LoVo (cell line): ENCODE measurements at regions not wholly inside any gene's neighbourhood (a gene's known extent, or its start where the extent isn't known, plus 50 kb on each side); places are given as distances from the start of the nearest gene placed in this dataset.
A peak's percentile ranks its signal among the peaks of the same experiment; 100 is the strongest.
"Not testable (repeated sequence)": the region's sequence is repeated elsewhere in the genome, so short reads cannot be mapped to it uniquely, and the experiment has no call there.

ENCODE experiments used
- DNase-seq: peaks from one replicate; pipeline ENCODE4 v3.0.0-alpha.2; 2016; ENCODE audit warnings: low spot score

DNA sequence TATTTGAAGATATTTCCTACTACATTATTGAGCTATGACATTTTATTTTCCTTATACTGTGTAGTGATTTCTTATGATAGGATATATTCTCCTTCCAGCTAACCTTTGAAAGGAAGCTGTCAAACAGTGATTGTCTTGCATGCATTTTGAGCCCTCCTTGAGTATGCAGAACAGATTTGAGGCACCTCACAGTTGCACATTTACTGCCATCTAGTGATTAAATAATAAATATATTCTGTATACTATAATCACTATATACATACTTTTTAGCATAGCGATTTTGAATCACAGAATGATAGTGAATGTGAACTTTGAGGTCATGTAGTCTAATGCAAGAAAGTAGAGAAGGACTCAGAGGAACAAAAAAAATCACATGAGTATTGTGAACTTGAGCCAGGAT is 268.4 kb upstream of the CDH19 start:
- DNase-seq: peak; percentile 9

GRCh38 chr18:66867653-66868052 is 263.8 kb upstream of the CDH19 start:
- DNase-seq: no peak

DNA sequence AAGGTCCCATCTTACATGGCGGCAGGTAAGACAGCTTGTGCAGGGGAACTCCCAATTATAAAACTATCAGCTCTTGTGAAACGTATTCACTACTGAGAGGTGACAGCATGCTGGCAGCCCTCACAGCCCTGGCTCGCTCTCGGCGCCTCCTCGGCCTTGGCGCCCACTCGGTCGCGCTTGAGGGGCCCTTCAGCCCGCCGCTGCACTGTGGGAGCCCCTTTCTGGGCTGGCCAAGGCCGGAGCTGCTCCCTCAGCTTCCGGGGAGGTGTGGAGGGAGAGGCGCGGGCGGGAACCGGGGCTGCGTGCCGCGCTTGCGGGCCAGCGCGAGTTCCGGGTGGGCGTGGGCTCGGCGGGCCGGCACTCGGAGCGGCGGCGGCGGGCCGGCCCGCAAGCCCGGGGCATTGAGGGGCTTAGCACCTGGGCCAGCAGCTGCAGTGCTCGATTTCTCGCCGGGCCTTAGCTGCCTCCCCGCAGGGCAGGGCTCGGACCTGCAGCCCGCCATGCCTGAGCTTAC is 262.6 kb upstream of the CDH19 start:
- DNase-seq: not testable (repeated sequence)

GRCh38 chr18:66838340-66838987 is 234.6 kb upstream of the CDH19 start:
- DNase-seq: no peak

- no peak for DNase-seq
Measured at GRCh38 chr18:66833646-66834045, 229.8 kb upstream of the CDH19 start.

GRCh38 chr18:66826211-66826610 is 222.3 kb upstream of the CDH19 start:
- no peak for DNase-seq

- no peak for DNase-seq
Measured at GRCh38 chr18:66825347-66825746, 221.5 kb upstream of the CDH19 start.

DNA sequence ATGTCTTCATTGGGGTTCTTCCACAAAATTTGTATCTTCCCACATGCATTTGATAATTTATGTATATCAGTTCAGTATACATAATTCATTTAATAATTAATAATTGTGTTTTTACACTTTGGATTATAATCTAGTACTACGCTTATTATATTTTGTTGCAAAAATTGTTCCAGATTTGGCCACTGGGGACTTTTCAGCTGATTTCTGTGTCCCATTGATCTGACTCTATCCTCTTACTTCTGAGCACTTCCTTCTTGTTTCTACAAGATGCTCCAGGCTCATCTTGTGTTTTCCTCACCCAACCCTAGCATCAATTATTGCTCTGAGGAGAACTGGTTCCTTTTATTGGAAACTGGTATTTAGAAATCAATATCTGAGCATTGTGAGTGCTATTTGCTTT is 215.3 kb upstream of the CDH19 start:
- DNase-seq: no peak

DNA sequence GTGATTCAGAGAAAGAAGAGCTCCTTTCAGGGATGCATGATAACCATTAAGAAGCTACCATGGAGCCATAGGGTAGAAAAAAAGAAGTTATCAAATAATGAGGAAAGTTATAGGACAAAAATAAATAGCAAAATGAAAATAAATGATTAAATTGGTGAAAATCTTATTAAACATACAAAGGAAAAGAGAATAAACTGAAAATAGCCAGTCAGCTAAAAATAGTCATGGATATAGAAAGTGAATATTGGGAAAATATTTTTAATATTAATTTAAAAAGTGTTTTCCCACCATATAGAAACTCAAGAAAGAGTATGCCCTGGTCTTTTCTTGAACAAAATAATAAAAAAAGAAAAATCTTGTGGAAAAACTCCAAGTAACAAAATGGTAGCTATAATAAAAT is 209.2 kb upstream of the CDH19 start:
- no peak for DNase-seq

- DNase-seq: no peak
Measured at GRCh38 chr18:66795051-66795450, 191.2 kb upstream of the CDH19 start.

DNA sequence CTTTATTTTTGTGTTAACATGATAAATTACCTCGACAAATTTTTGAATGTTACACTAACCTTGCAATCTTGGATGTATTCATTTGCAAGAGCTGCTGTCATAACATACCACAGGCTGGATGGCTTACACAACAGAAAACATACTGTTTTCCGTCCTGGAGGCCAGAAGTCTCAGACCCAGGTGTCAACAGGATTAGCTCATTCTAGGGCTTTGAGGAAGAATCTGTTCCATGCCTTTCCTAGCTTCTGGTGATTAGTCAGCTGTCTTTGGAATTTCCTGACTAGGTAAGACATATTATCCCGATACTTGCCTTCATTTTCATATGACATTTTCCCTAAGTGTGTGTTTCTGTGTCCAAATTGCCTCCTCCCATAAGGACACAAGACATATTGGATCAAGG is 188.6 kb upstream of the CDH19 start:
- no peak for DNase-seq

- DNase-seq: no peak
Measured at GRCh38 chr18:66780609-66781008, 176.7 kb upstream of the CDH19 start.

DNA sequence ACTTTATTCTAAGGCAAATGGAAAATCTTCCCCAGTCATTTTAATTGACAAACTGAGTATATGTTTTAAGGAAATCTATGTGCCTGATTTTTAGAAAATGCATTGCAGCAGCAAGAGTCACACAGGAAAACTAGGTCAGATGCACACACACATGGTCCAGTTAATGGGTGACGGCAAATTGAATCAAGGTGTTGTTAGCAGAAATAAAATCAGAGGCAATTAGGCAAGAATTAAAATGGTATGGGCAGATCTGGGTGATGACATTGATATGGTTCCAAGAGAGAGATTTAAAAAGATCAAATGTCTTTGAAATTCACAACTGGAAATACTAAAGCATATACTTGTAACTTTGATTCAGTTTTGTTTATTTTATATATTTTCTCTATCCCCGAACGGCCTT is 174.2 kb upstream of the CDH19 start:
- DNase-seq: no peak

DNA sequence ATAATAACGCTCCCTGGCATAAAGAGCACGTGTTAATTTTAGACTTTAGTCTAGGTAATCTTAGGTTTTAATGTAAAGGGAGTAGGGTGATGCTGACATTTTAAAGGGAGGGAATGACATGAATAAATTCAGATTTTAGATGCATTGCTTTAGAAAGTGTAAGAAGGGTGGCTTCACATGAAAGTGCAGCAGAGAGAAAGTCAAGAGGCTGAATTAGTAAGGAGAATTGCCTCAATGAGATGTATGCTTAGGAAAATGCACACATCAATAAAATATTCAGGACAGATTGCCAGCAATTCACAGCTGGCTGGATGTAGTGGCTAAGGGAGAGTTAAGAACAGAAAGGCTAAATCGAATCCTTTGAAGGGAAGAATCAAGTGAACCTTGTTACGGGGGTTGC is 165.5 kb upstream of the CDH19 start:
- DNase-seq: no peak

DNA sequence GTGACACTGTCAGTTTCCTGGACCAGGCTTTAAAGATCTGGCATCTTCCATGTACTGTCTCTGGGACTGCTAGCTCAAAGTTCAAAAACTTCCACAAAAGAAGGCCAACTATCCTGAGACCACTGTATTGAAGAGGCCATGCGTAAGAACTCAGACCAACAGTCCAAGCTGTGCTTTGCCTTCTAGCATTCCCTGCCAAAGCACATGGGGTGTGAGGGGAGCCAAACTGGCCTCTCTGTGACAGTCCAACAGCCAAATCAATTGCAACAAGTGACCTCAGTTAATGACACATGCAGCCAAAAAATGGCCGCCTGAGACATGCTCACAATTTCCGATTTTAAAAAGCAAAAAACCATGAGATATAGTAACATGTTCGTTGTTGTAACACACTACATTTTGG is 160.3 kb upstream of the CDH19 start:
- no peak for DNase-seq

DNA sequence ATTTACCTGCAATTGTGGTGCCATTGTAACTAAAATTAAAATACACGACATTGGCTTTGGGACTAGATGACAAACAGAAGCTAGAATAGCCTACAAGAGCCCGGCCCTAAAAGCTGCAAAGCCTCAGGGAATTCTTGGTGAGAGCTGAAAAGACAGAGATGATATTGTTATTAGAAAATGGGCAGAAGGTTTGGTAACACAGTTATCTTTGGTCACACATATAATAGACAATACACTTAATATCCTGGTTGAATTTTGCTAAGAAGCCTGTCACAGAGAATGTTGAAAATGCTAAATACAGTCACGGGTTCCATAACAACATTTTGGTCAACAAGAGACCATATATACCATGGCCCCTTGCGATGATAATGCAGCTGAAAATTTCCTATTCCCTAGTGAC is 157.3 kb upstream of the CDH19 start:
- no peak for DNase-seq

DNA sequence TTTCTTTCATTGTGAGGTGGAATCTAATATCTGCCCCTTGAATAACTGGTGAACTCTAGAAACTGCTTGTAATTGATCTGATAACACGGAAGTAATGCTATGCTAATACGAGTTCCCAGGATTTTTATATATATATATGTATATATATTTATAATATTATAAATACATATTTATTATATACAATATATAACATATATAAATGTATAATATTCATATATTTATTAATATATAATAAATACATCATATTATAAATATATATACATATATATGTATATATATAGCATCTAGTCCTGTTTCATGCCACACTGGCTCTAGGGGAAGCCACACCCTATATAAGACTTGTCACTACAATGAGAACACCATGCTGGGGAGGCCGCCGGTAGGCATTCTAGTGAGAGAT is 156.7 kb upstream of the CDH19 start:
- DNase-seq: no peak

GRCh38 chr18:66759050-66759828 is 155.3 kb upstream of the CDH19 start:
- no peak for DNase-seq

DNA sequence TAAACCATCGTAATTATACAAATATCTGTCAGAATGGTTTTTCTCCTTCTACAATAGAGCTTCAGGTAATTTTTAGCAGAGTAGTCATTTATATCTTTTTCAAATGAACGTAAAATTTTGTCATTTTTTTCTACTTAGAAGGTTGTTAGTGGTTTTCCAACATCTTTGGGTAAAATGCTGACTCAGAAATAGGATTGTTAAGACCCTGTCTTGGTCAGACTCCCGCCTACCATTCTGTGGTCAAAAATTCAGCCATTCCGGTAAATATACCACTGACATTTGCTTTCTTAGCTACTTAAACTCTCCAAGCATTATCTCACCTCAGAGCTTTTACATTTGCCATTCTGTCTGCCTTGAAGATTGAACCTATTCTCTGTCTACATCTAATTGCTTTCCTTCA is 154.1 kb upstream of the CDH19 start:
- no peak for DNase-seq

DNA sequence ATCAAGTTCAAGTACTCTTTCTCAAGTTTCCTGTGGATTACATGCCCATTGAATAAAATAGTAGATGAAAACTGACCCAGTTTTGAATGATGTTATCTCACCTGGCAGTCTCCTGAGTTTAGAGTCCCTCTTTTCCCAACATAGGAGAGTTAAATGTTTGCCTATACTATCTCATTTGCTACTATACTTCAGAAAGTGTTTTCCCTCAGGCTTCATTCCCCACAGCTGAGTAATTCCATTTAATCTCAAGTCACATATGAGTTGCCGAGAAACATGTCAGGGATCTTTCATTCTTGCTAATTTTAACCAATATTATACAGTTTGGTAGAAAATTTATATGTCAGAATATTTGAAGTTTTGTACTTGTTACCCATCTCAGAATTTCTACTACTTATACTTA is 150.4 kb upstream of the CDH19 start:
- no peak for DNase-seq

DNA sequence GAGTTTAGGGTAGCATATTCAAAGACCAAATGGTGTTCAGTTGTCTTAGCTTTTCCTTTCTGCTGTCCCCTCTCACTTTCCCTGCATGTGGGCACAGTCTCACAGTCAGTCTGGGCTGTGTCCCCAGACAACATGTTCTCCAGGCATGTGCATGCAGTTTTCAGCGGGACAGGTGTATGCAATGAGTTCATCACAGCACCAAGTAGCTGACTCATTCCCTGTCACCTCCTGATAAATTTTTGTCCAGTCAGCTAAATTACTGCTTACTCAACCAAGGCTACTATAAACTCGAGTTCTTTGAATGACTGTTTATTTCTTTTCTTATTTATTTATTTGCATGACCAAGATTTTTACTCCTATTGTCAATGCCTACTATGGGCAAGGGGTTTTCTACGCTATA is 148.8 kb upstream of the CDH19 start:
- no peak for DNase-seq

DNA sequence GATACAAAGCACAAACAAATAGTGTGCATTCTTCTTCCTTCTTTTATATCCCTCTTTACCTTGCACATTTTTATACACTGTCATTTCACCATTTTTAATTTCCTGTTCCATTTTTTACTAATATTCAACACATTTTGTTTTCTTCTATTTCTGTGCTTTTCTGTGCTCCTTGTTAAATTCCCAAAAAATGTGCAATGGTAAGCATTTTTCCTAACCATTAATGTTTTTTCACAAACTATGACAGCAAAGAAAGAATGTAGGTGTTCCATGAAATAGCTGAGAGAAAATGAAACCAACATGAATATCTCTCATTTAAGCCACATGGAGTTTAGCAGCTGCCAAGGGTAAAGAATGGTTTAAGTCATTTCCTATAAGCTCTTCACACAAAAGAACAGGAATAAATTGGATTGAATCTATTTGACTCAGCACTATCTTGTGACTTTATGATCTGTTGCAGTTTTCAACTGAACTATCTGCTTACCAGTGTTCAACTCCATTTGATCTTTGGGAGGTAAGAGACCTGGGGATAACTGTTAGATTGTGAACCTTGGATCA is 145.7 kb upstream of the CDH19 start:
- DNase-seq: no peak

DNA sequence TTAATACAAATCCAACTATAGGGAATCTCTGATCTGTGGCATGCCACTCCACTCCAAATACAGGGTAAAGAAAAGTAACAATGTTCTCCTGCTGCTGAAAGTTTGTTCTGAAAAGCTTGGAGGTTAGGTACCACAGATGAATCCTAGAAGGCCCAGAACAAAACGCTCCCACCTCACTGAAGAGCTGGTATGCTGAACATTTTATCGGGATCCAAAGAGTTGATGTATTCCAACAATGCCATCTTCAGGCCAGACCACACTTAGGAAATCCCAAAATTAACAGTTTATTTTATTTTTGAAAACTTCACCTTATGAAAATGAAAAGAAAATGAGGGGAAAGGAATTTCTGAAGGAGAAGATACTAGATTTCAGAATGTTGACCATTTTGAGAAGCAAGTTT is 145.1 kb upstream of the CDH19 start:
- DNase-seq: no peak
